NCI-H2107 treated with DMSO at 0.1 percent for 48 hours (cell line): ENCODE measurements at regions not wholly inside any gene's neighbourhood (a gene's known extent, or its start where the extent isn't known, plus 50 kb on each side); places are given as distances from the start of the nearest gene placed in this dataset.
"Not testable (repeated sequence)": the region's sequence is repeated elsewhere in the genome, so short reads cannot be mapped to it uniquely, and the experiment has no call there.

ENCODE experiments used
- DNase-seq: peaks from one replicate; lab custom pipeline; 2025; ENCODE audit not compliant: unreplicated experiment; lab: John Stamatoyannopoulos, UW

GRCh38 chr18:38867680-38868079 is 1302.1 kb upstream of the CELF4 start:
- no peak for DNase-seq

- DNase-seq: no peak
These were observed 1285.9 kb upstream of the CELF4 start for GRCh38 chr18:38851526-38851925.

GRCh38 chr18:38847326-38847725 is 1281.7 kb upstream of the CELF4 start:
- no peak for DNase-seq

- no peak for DNase-seq
These were observed 1277.7 kb upstream of the CELF4 start for GRCh38 chr18:38843291-38843690.

GRCh38 chr18:38826247-38826646 is 1260.6 kb upstream of the CELF4 start:
- DNase-seq: no peak

GRCh38 chr18:38811209-38811608 is 1245.6 kb upstream of the CELF4 start:
- DNase-seq: no peak

GRCh38 chr18:38810789-38811188 is 1245.2 kb upstream of the CELF4 start:
- DNase-seq: no peak

- DNase-seq: no peak
These were observed 1242.3 kb upstream of the CELF4 start for GRCh38 chr18:38807915-38808314.

GRCh38 chr18:38805256-38805655 is 1239.7 kb upstream of the CELF4 start:
- no peak for DNase-seq

- no peak for DNase-seq
These were observed 1236.0 kb upstream of the CELF4 start for GRCh38 chr18:38801640-38802039.

- DNase-seq: no peak
These were observed 1231.2 kb upstream of the CELF4 start for GRCh38 chr18:38796762-38797161.

- no peak for DNase-seq
These were observed 1227.1 kb upstream of the CELF4 start for GRCh38 chr18:38792731-38793130.

- no peak for DNase-seq
These were observed 1225.2 kb upstream of the CELF4 start for GRCh38 chr18:38790786-38791185.

GRCh38 chr18:38790303-38790702 is 1224.7 kb upstream of the CELF4 start:
- DNase-seq: no peak

- DNase-seq: no peak
These were observed 1223.5 kb upstream of the CELF4 start for GRCh38 chr18:38789141-38789540.

- DNase-seq: no peak
These were observed 1221.3 kb upstream of the CELF4 start for GRCh38 chr18:38786906-38787305.

- not testable (repeated sequence) for DNase-seq
These were observed 1206.0 kb upstream of the CELF4 start for GRCh38 chr18:38771620-38772019.

GRCh38 chr18:38768504-38768903 is 1202.9 kb upstream of the CELF4 start:
- DNase-seq: no peak

- no peak for DNase-seq
These were observed 1193.9 kb upstream of the CELF4 start for GRCh38 chr18:38759457-38759856.

GRCh38 chr18:38756436-38756835 is 1190.8 kb upstream of the CELF4 start:
- DNase-seq: no peak

GRCh38 chr18:38752430-38752829 is 1186.8 kb upstream of the CELF4 start:
- no peak for DNase-seq

GRCh38 chr18:38751898-38752297 is 1186.3 kb upstream of the CELF4 start:
- DNase-seq: no peak

- no peak for DNase-seq
These were observed 1185.6 kb upstream of the CELF4 start for GRCh38 chr18:38751211-38751610.

- no peak for DNase-seq
These were observed 1185.2 kb upstream of the CELF4 start for GRCh38 chr18:38750751-38751150.
